Sigmoid colon (tissue), 4 donors: ENCODE measurements at regions not wholly inside any gene's neighbourhood (a gene's known extent, or its start where the extent isn't known, plus 50 kb on each side); places are given as distances from the start of the nearest gene placed in this dataset.

Source experiments
- EP300 ChIP-seq, 4 donors: sonication (generic); formaldehyde crosslinking; IDR thresholded peaks; one replicate each; pipeline ENCODE4 v1.6.1; 2017; ENCODE audit warnings: antibody characterized with exemption in 4 of 4
- POLR2A ChIP-seq, 2 donors: fragments of 450-650 bp; IDR thresholded peaks; one replicate each; pipeline ENCODE4 v1.6.1; 2016; ENCODE audit warnings: antibody characterized with exemption in 2 of 2, mild to moderate bottlenecking in 2 of 2, moderate library complexity in 2 of 2
- POLR2AphosphoS5 ChIP-seq, 4 donors: sonication (generic); formaldehyde crosslinking; IDR thresholded peaks; one replicate each; pipeline ENCODE4 v1.6.1; 2017; ENCODE audit warnings: antibody characterized with exemption in 4 of 4
- TF ChIP-seq, protein P1 (sequence below), 4 experiments: fragments of 450-650 bp in 3 of 4; fragments of 200-600 bp in 1 of 4; IDR thresholded peaks; one replicate each; pipeline ENCODE4 v1.5.1; 2016 to 2019; ENCODE audit warnings: antibody characterized with exemption in 4 of 4, mild to moderate bottlenecking in 3 of 4, moderate library complexity in 2 of 4

GRCh38 chr7:156148547-156148946 lies 336.3 kb upstream of the SHH start:
- TF ChIP-seq, protein P1, sequence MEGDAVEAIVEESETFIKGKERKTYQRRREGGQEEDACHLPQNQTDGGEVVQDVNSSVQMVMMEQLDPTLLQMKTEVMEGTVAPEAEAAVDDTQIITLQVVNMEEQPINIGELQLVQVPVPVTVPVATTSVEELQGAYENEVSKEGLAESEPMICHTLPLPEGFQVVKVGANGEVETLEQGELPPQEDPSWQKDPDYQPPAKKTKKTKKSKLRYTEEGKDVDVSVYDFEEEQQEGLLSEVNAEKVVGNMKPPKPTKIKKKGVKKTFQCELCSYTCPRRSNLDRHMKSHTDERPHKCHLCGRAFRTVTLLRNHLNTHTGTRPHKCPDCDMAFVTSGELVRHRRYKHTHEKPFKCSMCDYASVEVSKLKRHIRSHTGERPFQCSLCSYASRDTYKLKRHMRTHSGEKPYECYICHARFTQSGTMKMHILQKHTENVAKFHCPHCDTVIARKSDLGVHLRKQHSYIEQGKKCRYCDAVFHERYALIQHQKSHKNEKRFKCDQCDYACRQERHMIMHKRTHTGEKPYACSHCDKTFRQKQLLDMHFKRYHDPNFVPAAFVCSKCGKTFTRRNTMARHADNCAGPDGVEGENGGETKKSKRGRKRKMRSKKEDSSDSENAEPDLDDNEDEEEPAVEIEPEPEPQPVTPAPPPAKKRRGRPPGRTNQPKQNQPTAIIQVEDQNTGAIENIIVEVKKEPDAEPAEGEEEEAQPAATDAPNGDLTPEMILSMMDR (IDR thresholded peaks at IDR 0.05): no peak
- TF ChIP-seq POLR2A (IDR thresholded peaks at IDR 0.05) (no peak), EP300 (IDR thresholded peaks at IDR 0.05) (no peak), POLR2AphosphoS5 (IDR thresholded peaks at IDR 0.05) (no peak)
